Common myeloid progenitor, CD34-positive (primary cell): ENCODE measurements at regions not wholly inside any gene's neighbourhood (a gene's known extent, or its start where the extent isn't known, plus 50 kb on each side); places are given as distances from the start of the nearest gene placed in this dataset.
"Not testable (repeated sequence)": the region's sequence is repeated elsewhere in the genome, so short reads cannot be mapped to it uniquely, and the experiment has no call there.

Source experiments
- CTCF ChIA-PET: fragments of 350-600 bp; sonication (Branson Sonifier 250); formaldehyde crosslinking; loops from one replicate; lab custom pipeline; 2021; ENCODE audit warnings: antibody characterized with exemption; lab: Charles Lee
- POLR2A ChIA-PET: fragments of 350-600 bp; sonication (Branson Sonifier 250); formaldehyde crosslinking; loops from one replicate; lab custom pipeline; 2021; ENCODE audit warnings: antibody characterized with exemption; lab: Charles Lee
- DNase-seq, 3 donors: peaks; one replicate each; pipeline versions ENCODE4 v3.0.0 to v3.0.0-alpha.2; 2013
- H3K27ac ChIP-seq, 2 experiments: 1 replicate in 1 of 2; 2 replicates in 1 of 2; pipeline ENCODE4 v1.7.0; 2013; ENCODE audit warnings: inconsistent platforms in 2 of 2, low read length in 2 of 2, mild to moderate bottlenecking in 2 of 2, low read depth in 1 of 2, moderate library complexity in 1 of 2; ENCODE audit not compliant: severe bottlenecking in 2 of 2, insufficient read depth in 1 of 2, poor library complexity in 1 of 2
- H3K27me3 ChIP-seq, 5 experiments: replicated peaks in 2 of 5; 1 replicate in 3 of 5; 2 replicates in 2 of 5; pipeline versions ENCODE4 v1.6.1 to v1.7.0; 2013; ENCODE audit warnings: low read length in 4 of 5, mild to moderate bottlenecking in 2 of 5, moderate library complexity in 2 of 5, inconsistent platforms in 1 of 5; ENCODE audit not compliant: insufficient read depth in 5 of 5, control insufficient read depth in 4 of 5
- H3K36me3 ChIP-seq, 4 experiments: 1 replicate in 2 of 4; 2 replicates in 2 of 4; pipeline versions ENCODE4 v1.6.1 to v1.7.0; 2013; ENCODE audit warnings: low read length in 3 of 4, control low read depth in 1 of 4, mild to moderate bottlenecking in 1 of 4; ENCODE audit not compliant: control insufficient read depth in 4 of 4, insufficient read depth in 4 of 4
- H3K4me1 ChIP-seq, 4 experiments: 1 replicate in 3 of 4; 2 replicates in 1 of 4; pipeline versions ENCODE4 v1.6.1 to v1.7.1; 2013; ENCODE audit warnings: low read length in 3 of 4, mild to moderate bottlenecking in 3 of 4, control low read depth in 1 of 4, inconsistent platforms in 1 of 4, moderate library complexity in 1 of 4; ENCODE audit not compliant: control insufficient read depth in 4 of 4, insufficient read depth in 4 of 4; ENCODE audit errors: control extremely low read depth in 1 of 4
- H3K4me3 ChIP-seq, 7 experiments: 1 replicate in 4 of 7; 2 replicates in 3 of 7; pipeline versions ENCODE4 v1.5.1 to v1.7.0; 2013; ENCODE audit warnings: mild to moderate bottlenecking in 7 of 7, low read length in 6 of 7, moderate library complexity in 6 of 7, inconsistent platforms in 2 of 7, low read depth in 2 of 7, control low read depth in 1 of 7; ENCODE audit not compliant: insufficient read depth in 4 of 7, control insufficient read depth in 1 of 7; ENCODE audit errors: extremely low read depth in 1 of 7
- H3K9me3 ChIP-seq, 5 experiments: 1 replicate in 4 of 5; 2 replicates in 1 of 5; pipeline versions ENCODE4 v1.6.1 to v1.7.1; 2013; ENCODE audit warnings: low read length in 4 of 5, mild to moderate bottlenecking in 2 of 5, inconsistent platforms in 1 of 5, low read depth in 1 of 5, moderate library complexity in 1 of 5; ENCODE audit not compliant: control insufficient read depth in 4 of 5, insufficient read depth in 2 of 5; ENCODE audit errors: control extremely low read depth in 1 of 5
- WGBS: methylation state at CpG from one replicate; pipeline ENCODE4 v1.1.5; 2013; ENCODE audit not compliant: insufficient coverage; 5-methylcytosine and 5-hydroxymethylcytosine counted together

DNA sequence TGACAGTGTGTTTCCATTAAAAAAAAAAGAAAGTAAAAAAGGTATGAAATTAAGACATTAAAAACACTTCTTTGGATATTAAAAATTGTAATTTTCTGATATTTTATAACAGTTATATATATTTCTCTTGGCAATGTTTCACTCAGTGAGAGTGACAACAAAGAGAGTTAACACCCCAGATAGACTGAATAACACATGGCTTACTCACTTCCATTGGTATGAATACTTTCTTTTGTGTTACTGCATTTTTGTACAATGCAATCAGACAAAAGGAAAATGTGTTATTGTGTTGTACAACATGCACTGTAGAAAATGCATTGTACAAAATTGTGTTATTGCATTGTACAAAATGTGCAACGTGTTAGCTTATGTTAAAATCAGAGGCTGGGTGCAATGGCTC lies 676.6 kb upstream of the AMELY start:
- H3K4me3 ChIP-seq, DNase-seq, CTCF ChIA-PET, H3K36me3 ChIP-seq, POLR2A ChIA-PET, H3K9me3 ChIP-seq, H3K27me3 ChIP-seq, H3K27ac ChIP-seq, H3K4me1 ChIP-seq: not testable (repeated sequence)
- WGBS = no CpG with 5 or more reads among the region's 1 CpG

DNA sequence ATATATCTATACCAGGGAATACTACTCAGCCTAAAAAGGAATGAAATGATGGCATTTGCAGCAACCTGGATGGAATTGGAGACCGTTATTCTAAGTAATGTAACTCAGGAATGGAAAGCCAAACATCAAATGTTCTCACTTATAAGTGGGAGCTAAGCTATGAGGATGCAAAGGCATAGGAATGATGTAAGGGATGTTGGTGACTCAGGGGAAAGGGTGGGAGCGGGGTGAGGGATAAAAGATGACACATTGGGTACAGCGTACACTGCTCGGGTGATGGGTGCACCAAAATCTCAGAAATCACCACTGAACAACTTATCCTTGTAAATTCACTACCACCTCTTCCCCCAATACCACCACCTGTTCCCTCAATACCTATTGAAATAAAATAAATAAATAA lies 651.0 kb upstream of the AMELY start:
- Histone ChIP-seq H3K4me3 (no peak overlapping the region), H3K27me3 (no peaks in the 10 kb centered on the region), H3K27ac (no peak overlapping the region), H3K4me1 (no peaks in the 10 kb centered on the region), H3K9me3 (no peaks in the 10 kb centered on the region), H3K36me3 (no peaks in the 10 kb centered on the region)
- CTCF ChIA-PET = no interaction called here
- no CpG with 5 or more reads among the region's 4 CpGs for whole genome bisulfite sequencing
- DNase-seq = no peak
- POLR2A ChIA-PET = no interaction called here

GRCh38 chrY:7557675-7558074 lies 646.1 kb upstream of the AMELY start:
- no CpG with 5 or more reads among the region's 7 CpGs for WGBS
- ChIA-PET CTCF (no interaction called here), POLR2A (no interaction called here)
- Histone ChIP-seq H3K27me3 (no peaks in the 10 kb centered on the region), H3K36me3 (no peaks in the 10 kb centered on the region), H3K9me3 (no peaks in the 10 kb centered on the region), H3K4me1 (no peaks in the 10 kb centered on the region), H3K4me3 (no peak overlapping the region), H3K27ac (no peak overlapping the region)
- DNase-seq = no peak

- Histone ChIP-seq H3K36me3 (no peaks in the 10 kb centered on the region), H3K27ac (no peak overlapping the region), H3K9me3 (no peaks in the 10 kb centered on the region), H3K4me3 (no peak overlapping the region), H3K4me1 (no peaks in the 10 kb centered on the region), H3K27me3 (no peaks in the 10 kb centered on the region)
- no peak for DNase-seq
- WGBS = no CpG with 5 or more reads among the region's 6 CpGs
- ChIA-PET CTCF (no interaction called here), POLR2A (no interaction called here)
Observed at GRCh38 chrY:7555006-7555405, 643.5 kb upstream of the AMELY start.

- Histone ChIP-seq H3K36me3 (no peaks in the 10 kb centered on the region), H3K4me3 (no peak overlapping the region), H3K27ac (no peak overlapping the region), H3K4me1 (no peaks in the 10 kb centered on the region), H3K27me3 (no peaks in the 10 kb centered on the region), H3K9me3 (no peaks in the 10 kb centered on the region)
- POLR2A ChIA-PET = no interaction called here
- no peak for DNase-seq
- CTCF ChIA-PET = no interaction called here
- no CpG with 5 or more reads among the region's 1 CpG for WGBS
Observed at GRCh38 chrY:7545060-7545459, 633.5 kb upstream of the AMELY start.

DNA sequence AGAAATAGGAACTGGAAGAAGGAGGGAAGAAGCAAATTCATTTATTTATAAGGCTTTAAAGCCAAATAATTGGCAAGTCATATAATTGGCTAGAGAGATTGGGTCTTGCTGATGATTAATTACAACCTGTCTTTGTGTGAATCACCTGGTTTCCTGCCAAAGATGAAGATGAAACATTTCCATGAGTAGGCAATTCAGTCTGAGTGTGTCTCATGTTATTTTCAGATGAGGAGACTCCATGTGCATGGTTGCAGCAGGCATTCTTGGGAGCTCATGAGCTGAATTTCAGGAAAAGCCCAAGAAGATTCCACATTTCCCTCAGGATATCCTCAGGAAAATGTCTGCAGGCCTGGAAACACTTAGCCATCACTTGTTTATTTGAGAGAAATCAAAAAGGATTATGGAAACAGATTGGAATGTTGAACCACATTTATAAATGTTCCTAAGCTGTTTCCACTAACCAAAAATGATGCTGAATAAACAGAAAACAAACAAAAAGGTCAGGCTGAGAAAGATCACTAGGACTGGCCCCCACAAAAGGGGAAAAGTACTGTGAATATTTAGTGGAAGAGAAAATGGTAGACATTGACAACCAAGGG lies 632.7 kb upstream of the AMELY start:
- no peaks in the 10 kb centered on the region for H3K27me3 ChIP-seq
- H3K36me3 ChIP-seq = no peaks in the 10 kb centered on the region
- no peak overlapping the region for H3K4me3 ChIP-seq
- H3K27ac ChIP-seq = no peak overlapping the region
- DNase-seq = no peak
- no peaks in the 10 kb centered on the region for H3K4me1 ChIP-seq
- ChIA-PET POLR2A (no interaction called here), CTCF (no interaction called here)
- H3K9me3 ChIP-seq = no peaks in the 10 kb centered on the region

DNA sequence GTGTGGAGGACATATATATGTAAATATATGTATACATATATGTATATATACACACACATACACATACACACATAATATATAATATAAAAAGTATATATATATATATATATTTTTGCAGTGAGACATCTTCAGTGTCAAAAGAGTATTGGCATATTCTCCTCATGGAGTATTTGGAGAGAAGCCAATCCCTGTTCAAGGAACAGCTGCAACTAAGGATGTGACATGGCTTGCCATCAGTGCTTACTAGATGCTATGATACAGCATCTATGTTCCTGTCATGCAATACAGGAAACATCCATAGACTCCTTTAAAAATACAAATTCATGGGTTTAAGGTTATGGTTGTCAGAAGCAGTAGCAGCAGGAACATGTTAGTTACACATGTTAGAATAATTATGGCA lies 632.0 kb upstream of the AMELY start:
- CTCF ChIA-PET = no interaction called here
- DNase-seq = no peak
- Histone ChIP-seq H3K27me3 (no peaks in the 10 kb centered on the region), H3K9me3 (no peaks in the 10 kb centered on the region), H3K4me1 (no peaks in the 10 kb centered on the region), H3K36me3 (no peaks in the 10 kb centered on the region), H3K4me3 (no peak overlapping the region), H3K27ac (no peak overlapping the region)
- POLR2A ChIA-PET = no interaction called here
